ENCODE measurements at regions not wholly inside any gene's neighbourhood (a gene's known extent, or its start where the extent isn't known, plus 50 kb on each side); places are given as distances from the start of the nearest gene placed in this dataset.

GRCh38 chr22:49160261-49161001 lies 667.2 kb downstream of the BRD1 start:
- no peak for ATAC-seq
- DNase-seq (ENCODE audit: low spot score): no peak
- in situ Hi-C loops (cut with HindIII; ENCODE audit: extremely low pct_ligation_motif_present, low pct_unique_long_range_greater_than_20kb) (no loop called here), intact Hi-C loops (cut with micrococcal nuclease; ENCODE audit: unreplicated experiment) (no loop called here)
- FAIRE-seq: no peak
- Histone ChIP-seq H3K4me2 (ENCODE audit: low read depth, low read length) (no peak overlapping the region), H4K20me1 (ENCODE audit: insufficient read depth, low read length) (no peaks in the 10 kb centered on the region), H3K79me2 (ENCODE audit: insufficient read depth, low read length) (no peaks in the 10 kb centered on the region), H3K27ac (ENCODE audit: extremely low read length, insufficient read depth, low read length) (no peak overlapping the region), H3K9me3 (ENCODE audit: low read length) (no peaks in the 10 kb centered on the region), H3K9ac (ENCODE audit: insufficient read depth, low read depth, low read length) (no peak overlapping the region), H2AFZ (ENCODE audit: low read length) (no peak overlapping the region), H3K27me3 (ENCODE audit: control insufficient read depth in 1 of 2, insufficient read depth in 2 of 2, low read length in 2 of 2) (peaks cover 8 to 55% of the 10 kb centered on the region in 2 experiments), H3K36me3 (replicated peaks in 1 of 2; ENCODE audit: control insufficient read depth in 1 of 2, insufficient read depth in 2 of 2, low read length in 2 of 2) (no peaks in the 10 kb centered on the region), H3K4me1 (ENCODE audit: insufficient read depth, low read length) (no peaks in the 10 kb centered on the region), H3K4me3 (replicated peaks in 1 of 3; ENCODE audit: insufficient read depth in 1 of 3, low read depth in 2 of 3, low read length in 3 of 3) (no peak overlapping the region)
- TF ChIP-seq ZNF547 (CRISPR knock-in tag; IDR thresholded peaks at IDR 0.05): no peak
- no peak for TF ChIP-seq NR2F1 (CRISPR knock-in tag; IDR thresholded peaks at IDR 0.05)
- no peak for TF ChIP-seq ZNF441 (CRISPR knock-in tag; IDR thresholded peaks at IDR 0.05; ENCODE audit: borderline replicate concordance)
- TF ChIP-seq ZNF354B (CRISPR knock-in tag; IDR thresholded peaks at IDR 0.05): no peak
- no peak for TF ChIP-seq ZZZ3 (CRISPR knock-in tag; IDR thresholded peaks at IDR 0.05; ENCODE audit: borderline replicate concordance)
- no peak for TF ChIP-seq MIER2 (CRISPR knock-in tag; IDR thresholded peaks at IDR 0.05)
- TF ChIP-seq ZNF776 (CRISPR knock-in tag; IDR thresholded peaks at IDR 0.05): no peak
- TF ChIP-seq TARDBP (CRISPR knock-in tag; IDR thresholded peaks at IDR 0.05): no peak
- TF ChIP-seq PRPF4 (IDR thresholded peaks at IDR 0.05; ENCODE audit: low read depth, low read length, poor library complexity, severe bottlenecking): no peak
- TF ChIP-seq ZNF891 (CRISPR knock-in tag; IDR thresholded peaks at IDR 0.05): no peak
- no peak for TF ChIP-seq FOXA3 (CRISPR knock-in tag; IDR thresholded peaks at IDR 0.05)
- no peak for TF ChIP-seq ZNF10 (CRISPR knock-in tag; IDR thresholded peaks at IDR 0.05; ENCODE audit: borderline replicate concordance, low read depth)
- TF ChIP-seq ZBTB49 (CRISPR knock-in tag; IDR thresholded peaks at IDR 0.05; ENCODE audit: borderline replicate concordance): no peak
- WGBS (ENCODE audit: low lambda C conversion rate): 42% methylated on average over 8 of the region's 19 CpGs
- CTCF ChIA-PET (ENCODE audit: low intra/inter-chr PET ratio, low total read pairs): no interaction called here
- POLR2A ChIA-PET: no interaction called here
- no TSS peak for BruUV-seq (replicated peaks)

Measured in HepG2 (cell line).